ENCODE measurements at regions not wholly inside any gene's neighbourhood (a gene's known extent, or its start where the extent isn't known, plus 50 kb on each side); places are given as distances from the start of the nearest gene placed in this dataset.
"Not testable (repeated sequence)": the region's sequence is repeated elsewhere in the genome, so short reads cannot be mapped to it uniquely, and the experiment has no call there.

GRCh38 chr1:58939666-58940370 lies 156.0 kb upstream of the JUN start:
- ChIA-PET POLR2A (interaction anchor here (1.7 to 3.5 kb wide), 2 partner anchors 9 to 80 kb away, joined by 8 to 15 read pairs; no protein-coding TSS in a partner anchor), CTCF (interaction anchor here (1.0 to 1.6 kb wide), 3 partner anchors 9 to 156 kb away, joined by 3 to 5 read pairs (median 4); partner anchors contain the start of gene JUN)
- Mint-ChIP-seq H3K4me3 (no peak overlapping the region), H3K4me1 (peaks cover 55% of the 10 kb centered on the region), H3K36me3 (ENCODE audit: low read depth) (peaks cover 17% of the 10 kb centered on the region), H3K27me3 (peaks cover 2% of the 10 kb centered on the region), H3K27ac (no peak overlapping the region), H3K9me3 (peaks cover 6% of the 10 kb centered on the region)
- DNase-seq, result no peak

- peaks cover 18% of the 10 kb centered on the region for H3K36me3 Mint-ChIP-seq (ENCODE audit: low read depth)
- peaks cover 4% of the 10 kb centered on the region for H3K27me3 Mint-ChIP-seq
- peak overlapping the region; percentile 42 for H3K4me3 Mint-ChIP-seq
- peak; percentile 71 for DNase-seq
- peak overlapping the region; percentile 83 for H3K27ac Mint-ChIP-seq
- H3K9me3 Mint-ChIP-seq, result peaks cover 10% of the 10 kb centered on the region
- ChIA-PET CTCF (interaction anchor here (0.9 to 1.7 kb wide), 9 partner anchors 8 to 205 kb away, joined by 3 to 6 read pairs (median 4); no protein-coding TSS in a partner anchor), POLR2A (interaction anchor here (0.6 to 3.5 kb wide), 19 partner anchors 9 to 630 kb away, joined by 3 to 30 read pairs (median 4); partner anchors contain the start of gene JUN)
- peaks cover 59% of the 10 kb centered on the region for H3K4me1 Mint-ChIP-seq
These were observed 157.8 kb upstream of the JUN start for GRCh38 chr1:58941471-58942289.

GRCh38 chr1:58942759-58943191 lies 158.9 kb upstream of the JUN start:
- DNase-seq, result no peak
- H3K27ac Mint-ChIP-seq, result peak overlapping the region; percentile 83
- peaks cover 2% of the 10 kb centered on the region for H3K27me3 Mint-ChIP-seq
- peaks cover 10% of the 10 kb centered on the region for H3K9me3 Mint-ChIP-seq
- ChIA-PET CTCF (interaction anchor here (0.8 to 1.7 kb wide), 7 partner anchors 9 to 353 kb away, joined by 3 to 6 read pairs (median 3); partner anchors contain the start of gene FGGY), POLR2A (interaction anchor here (0.6 to 3.5 kb wide), 13 partner anchors 11 to 629 kb away, joined by 3 to 30 read pairs (median 4); partner anchors contain the start of gene JUN)
- peaks cover 18% of the 10 kb centered on the region for H3K36me3 Mint-ChIP-seq (ENCODE audit: low read depth)
- H3K4me3 Mint-ChIP-seq, result no peak overlapping the region
- H3K4me1 Mint-ChIP-seq, result peaks cover 57% of the 10 kb centered on the region

- H3K4me1 Mint-ChIP-seq, result peaks cover 61% of the 10 kb centered on the region
- CTCF ChIA-PET, result interaction anchor here (0.8 to 1.5 kb wide), 2 partner anchors 9 to 352 kb away, joined by 4 to 5 read pairs; partner anchors contain the start of gene FGGY
- H3K9me3 Mint-ChIP-seq, result peaks cover 10% of the 10 kb centered on the region
- H3K4me3 Mint-ChIP-seq, result no peak overlapping the region
- POLR2A ChIA-PET, result interaction anchor here (1.0 to 2.9 kb wide), 4 partner anchors 25 to 161 kb away, joined by 3 to 30 read pairs (median 16); partner anchors contain the start of gene JUN
- peaks cover 2% of the 10 kb centered on the region for H3K27me3 Mint-ChIP-seq
- H3K27ac Mint-ChIP-seq, result no peak overlapping the region
- peaks cover 18% of the 10 kb centered on the region for H3K36me3 Mint-ChIP-seq (ENCODE audit: low read depth)
- DNase-seq, result no peak
These were observed 159.9 kb upstream of the JUN start for GRCh38 chr1:58943776-58944175.

- Mint-ChIP-seq H3K9me3 (peaks cover 10% of the 10 kb centered on the region), H3K36me3 (ENCODE audit: low read depth) (peaks cover 18% of the 10 kb centered on the region), H3K27me3 (peaks cover 2% of the 10 kb centered on the region), H3K4me3 (no peak overlapping the region), H3K4me1 (peaks cover 62% of the 10 kb centered on the region), H3K27ac (no peak overlapping the region)
- CTCF ChIA-PET, result interaction anchor here (0.8 kb wide), 1 partner anchor 10 kb away, joined by 4 read pairs; no protein-coding TSS in a partner anchor
- no peak for DNase-seq
- POLR2A ChIA-PET, result no interaction called here
These were observed 160.6 kb upstream of the JUN start for GRCh38 chr1:58944439-58944838.

GRCh38 chr1:58946390-58946789 lies 162.5 kb upstream of the JUN start:
- ChIA-PET CTCF (no interaction called here), POLR2A (no interaction called here)
- Mint-ChIP-seq H3K36me3 (ENCODE audit: low read depth) (peaks cover 9% of the 10 kb centered on the region), H3K27ac (no peak overlapping the region), H3K4me3 (no peak overlapping the region), H3K27me3 (peaks cover 2% of the 10 kb centered on the region), H3K9me3 (peaks cover 5% of the 10 kb centered on the region), H3K4me1 (peaks cover 46% of the 10 kb centered on the region)
- no peak for DNase-seq

- Mint-ChIP-seq H3K4me1 (peaks cover 23% of the 10 kb centered on the region), H3K27ac (no peak overlapping the region), H3K27me3 (peaks cover 2% of the 10 kb centered on the region), H3K9me3 (peaks cover 5% of the 10 kb centered on the region), H3K4me3 (no peak overlapping the region), H3K36me3 (ENCODE audit: low read depth) (peaks cover 7% of the 10 kb centered on the region)
- POLR2A ChIA-PET, result no interaction called here
- CTCF ChIA-PET, result no interaction called here
- DNase-seq, result no peak
These were observed 164.8 kb upstream of the JUN start for GRCh38 chr1:58948671-58949070.

- peaks cover 13% of the 10 kb centered on the region for H3K4me1 Mint-ChIP-seq
- H3K27me3 Mint-ChIP-seq, result peaks cover 2% of the 10 kb centered on the region
- POLR2A ChIA-PET, result interaction anchor here (1.4 kb wide), 1 partner anchor 20 kb away, joined by 3 read pairs; no protein-coding TSS in a partner anchor
- no peak overlapping the region for H3K4me3 Mint-ChIP-seq
- peaks cover 2% of the 10 kb centered on the region for H3K36me3 Mint-ChIP-seq (ENCODE audit: low read depth)
- CTCF ChIA-PET, result no interaction called here
- no peak for DNase-seq
- peaks cover 5% of the 10 kb centered on the region for H3K9me3 Mint-ChIP-seq
- H3K27ac Mint-ChIP-seq, result no peak overlapping the region
These were observed 165.8 kb upstream of the JUN start for GRCh38 chr1:58949551-58950220.

GRCh38 chr1:58950897-58951296 lies 167.1 kb upstream of the JUN start:
- Mint-ChIP-seq H3K36me3 (ENCODE audit: low read depth) (no peaks in the 10 kb centered on the region), H3K27me3 (peaks cover 2% of the 10 kb centered on the region), H3K4me1 (peaks cover 8% of the 10 kb centered on the region), H3K4me3 (no peak overlapping the region), H3K9me3 (peaks cover 4% of the 10 kb centered on the region), H3K27ac (no peak overlapping the region)
- ChIA-PET CTCF (no interaction called here), POLR2A (no interaction called here)
- DNase-seq, result no peak

- H3K36me3 Mint-ChIP-seq (ENCODE audit: low read depth); H3K27me3 Mint-ChIP-seq; CTCF ChIA-PET; H3K4me1 Mint-ChIP-seq; H3K4me3 Mint-ChIP-seq; H3K27ac Mint-ChIP-seq; H3K9me3 Mint-ChIP-seq; DNase-seq: not testable (repeated sequence)
- POLR2A ChIA-PET, result interaction anchor here (1.1 kb wide), 1 partner anchor 11 kb away, joined by 4 read pairs; no protein-coding TSS in a partner anchor
These were observed 170.1 kb upstream of the JUN start for GRCh38 chr1:58953951-58954350.

GRCh38 chr1:58963287-58963686 lies 179.4 kb upstream of the JUN start:
- H3K9me3 Mint-ChIP-seq; CTCF ChIA-PET; H3K4me3 Mint-ChIP-seq; H3K36me3 Mint-ChIP-seq (ENCODE audit: low read depth); H3K27me3 Mint-ChIP-seq; H3K27ac Mint-ChIP-seq; DNase-seq; POLR2A ChIA-PET: not testable (repeated sequence)
- peaks cover 23% of the 10 kb centered on the region for H3K4me1 Mint-ChIP-seq

- no peak for DNase-seq
- H3K27ac Mint-ChIP-seq, result no peak overlapping the region
- H3K4me3 Mint-ChIP-seq, result no peak overlapping the region
- H3K9me3 Mint-ChIP-seq, result peaks cover 6% of the 10 kb centered on the region
- ChIA-PET POLR2A (interaction anchor here (2.2 kb wide), 1 partner anchor 23 kb away, joined by 7 read pairs; no protein-coding TSS in a partner anchor), CTCF (no interaction called here)
- H3K36me3 Mint-ChIP-seq (ENCODE audit: low read depth), result peaks cover 8% of the 10 kb centered on the region
- peaks cover 35% of the 10 kb centered on the region for H3K4me1 Mint-ChIP-seq
- peaks cover 6% of the 10 kb centered on the region for H3K27me3 Mint-ChIP-seq
These were observed 180.6 kb upstream of the JUN start for GRCh38 chr1:58964428-58964827.

Data from activated CD4-positive, alpha-beta memory T cell treated with anti-CD3 and anti-CD28 coated beads, Interleukin-2, amount 10 ng/mL, durations not matched to agents 7 days and 5 days (primary cell).